Activated CD4-positive, alpha-beta memory T cell treated with anti-CD3 and anti-CD28 coated beads, Interleukin-2, amount 10 ng/mL, durations not matched to agents 7 days and 5 days (primary cell): ENCODE measurements at regions not wholly inside any gene's neighbourhood (a gene's known extent, or its start where the extent isn't known, plus 50 kb on each side); places are given as distances from the start of the nearest gene placed in this dataset.

Experiments used
- CTCF ChIA-PET: fragments of 350-600 bp; sonication (Branson Sonifier 250); formaldehyde crosslinking; loops from one replicate; lab custom pipeline; 2021; ENCODE audit warnings: antibody characterized with exemption, inconsistent platforms; lab: Charles Lee
- POLR2A ChIA-PET: fragments of 350-600 bp; sonication (Branson Sonifier 250); formaldehyde crosslinking; loops from one replicate; lab custom pipeline; 2021; ENCODE audit warnings: antibody characterized with exemption; lab: Charles Lee
- DNase-seq: peaks from one replicate; pipeline ENCODE4 v3.0.0-alpha.2; 2020
- H3K27ac Mint-ChIP-seq: one replicate; pipeline ENCODE4 v1.8.0; 2021; ENCODE audit warnings: mild to moderate bottlenecking, mixed read lengths
- H3K27me3 Mint-ChIP-seq: one replicate; pipeline ENCODE4 v1.8.0; 2021; ENCODE audit warnings: mixed read lengths
- H3K36me3 Mint-ChIP-seq: one replicate; pipeline ENCODE4 v1.8.0; 2021; ENCODE audit warnings: low read depth, mixed read lengths
- H3K4me1 Mint-ChIP-seq: one replicate; pipeline ENCODE4 v1.8.0; 2021; ENCODE audit warnings: mixed read lengths
- H3K4me3 Mint-ChIP-seq: one replicate; pipeline ENCODE4 v1.8.0; 2021; ENCODE audit warnings: mild to moderate bottlenecking, mixed read lengths
- H3K9me3 Mint-ChIP-seq: one replicate; pipeline ENCODE4 v1.8.0; 2021; ENCODE audit warnings: mixed read lengths

DNA sequence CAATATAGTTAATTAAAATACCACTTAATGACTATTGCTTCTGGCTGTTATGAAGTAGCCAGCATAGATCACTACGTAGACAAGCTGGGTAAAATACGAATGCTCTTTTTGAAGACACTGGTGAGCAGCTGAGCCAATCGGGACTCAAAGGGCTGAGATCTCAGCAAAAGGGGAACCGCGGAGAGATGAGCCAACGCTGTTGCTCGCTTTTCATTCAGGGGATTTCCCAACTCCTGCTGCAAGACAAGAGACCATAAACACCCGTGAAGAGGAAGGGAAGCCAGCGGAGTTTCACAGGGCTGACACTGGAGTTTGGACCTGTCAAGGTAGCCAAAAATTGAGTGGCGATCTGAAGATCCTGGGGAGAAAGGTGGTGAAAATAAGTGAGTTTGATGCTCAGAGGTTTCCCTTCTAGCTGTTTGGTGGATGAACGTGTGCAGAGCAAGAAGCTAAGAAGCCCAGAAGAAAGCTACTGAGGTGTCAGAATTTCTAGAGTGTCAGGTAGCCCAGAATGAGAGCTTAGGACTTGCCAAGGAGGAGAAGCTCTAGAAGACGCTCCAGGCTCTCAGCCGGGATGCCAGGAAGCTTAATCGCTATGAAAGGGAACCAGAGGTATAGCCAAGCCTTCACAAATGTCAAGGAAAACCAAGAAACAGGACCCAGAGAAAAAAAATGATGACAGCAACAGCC is 79.6 kb upstream of the RNU6ATAC start:
- POLR2A ChIA-PET = no interaction called here
- no peak for DNase-seq
- Mint-ChIP-seq H3K4me1 (peaks cover 5% of the 10 kb centered on the region), H3K27me3 (peaks cover 12% of the 10 kb centered on the region), H3K27ac (no peak overlapping the region), H3K36me3 (no peaks in the 10 kb centered on the region), H3K4me3 (no peak overlapping the region), H3K9me3 (peaks cover 7% of the 10 kb centered on the region)
- CTCF ChIA-PET = no interaction called here

DNA sequence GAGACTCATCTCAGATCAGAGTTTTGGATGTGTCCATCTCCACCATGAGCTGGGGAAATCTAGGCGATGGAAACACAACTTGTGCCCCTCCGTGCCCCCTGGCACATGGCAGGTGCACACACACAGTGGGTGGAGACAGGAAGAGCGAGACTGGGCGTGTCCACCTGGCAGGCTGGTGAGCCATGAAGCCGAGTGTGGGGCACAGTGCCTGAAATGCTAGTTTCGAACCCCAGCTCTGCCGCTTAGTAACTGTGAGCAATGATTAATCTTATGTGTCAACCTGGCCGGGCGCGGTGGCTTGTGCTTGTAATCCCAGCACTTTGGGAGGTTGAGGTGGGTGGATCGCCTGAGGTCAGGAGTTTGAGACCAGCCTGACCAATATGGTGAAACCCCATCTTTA is 80.8 kb upstream of the RNU6ATAC start:
- Mint-ChIP-seq H3K36me3 (no peaks in the 10 kb centered on the region), H3K4me1 (peaks cover 5% of the 10 kb centered on the region), H3K4me3 (no peak overlapping the region), H3K9me3 (peaks cover 11% of the 10 kb centered on the region), H3K27ac (no peak overlapping the region), H3K27me3 (peaks cover 12% of the 10 kb centered on the region)
- CTCF ChIA-PET = no interaction called here
- no peak for DNase-seq
- POLR2A ChIA-PET = no interaction called here

DNA sequence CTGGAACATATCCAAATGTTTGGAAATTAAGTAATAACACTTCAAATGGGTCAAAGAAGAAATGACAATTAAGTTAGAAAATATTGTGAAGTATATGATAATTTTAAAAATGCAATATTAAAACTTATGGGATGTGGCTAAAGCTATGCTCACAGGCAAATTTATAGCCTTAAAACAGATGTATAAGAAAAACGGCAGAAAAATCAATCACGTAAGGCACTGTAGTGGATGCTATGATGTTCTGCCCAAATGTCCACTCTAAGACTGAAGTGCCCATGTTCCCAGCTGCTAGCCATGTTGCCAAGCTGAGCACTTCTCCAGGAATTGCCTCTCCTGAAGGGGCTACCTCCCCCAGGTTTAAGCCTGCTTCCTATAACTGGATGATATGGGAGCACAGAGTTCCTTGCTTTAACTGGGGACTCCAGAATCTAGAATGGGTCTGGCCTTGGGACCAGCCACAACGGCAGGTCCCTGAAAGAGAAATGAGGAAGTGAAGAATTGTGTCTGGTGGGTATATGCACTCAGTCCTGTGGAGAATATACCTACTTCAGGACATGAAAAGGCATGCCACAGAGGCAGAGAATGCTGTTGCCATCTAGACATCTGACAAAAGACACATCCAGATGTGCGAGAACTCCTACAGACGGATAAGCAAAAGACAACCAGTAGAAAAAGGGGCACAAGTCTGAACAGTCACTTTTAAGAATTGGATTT is 78.2 kb upstream of the RXRA start:
- no peak for DNase-seq
- ChIA-PET CTCF (no interaction called here), POLR2A (no interaction called here)
- Mint-ChIP-seq H3K27ac (no peak overlapping the region), H3K36me3 (no peaks in the 10 kb centered on the region), H3K4me3 (no peak overlapping the region), H3K9me3 (peaks cover 11% of the 10 kb centered on the region), H3K4me1 (peaks cover 5% of the 10 kb centered on the region), H3K27me3 (peaks cover 12% of the 10 kb centered on the region)

DNA sequence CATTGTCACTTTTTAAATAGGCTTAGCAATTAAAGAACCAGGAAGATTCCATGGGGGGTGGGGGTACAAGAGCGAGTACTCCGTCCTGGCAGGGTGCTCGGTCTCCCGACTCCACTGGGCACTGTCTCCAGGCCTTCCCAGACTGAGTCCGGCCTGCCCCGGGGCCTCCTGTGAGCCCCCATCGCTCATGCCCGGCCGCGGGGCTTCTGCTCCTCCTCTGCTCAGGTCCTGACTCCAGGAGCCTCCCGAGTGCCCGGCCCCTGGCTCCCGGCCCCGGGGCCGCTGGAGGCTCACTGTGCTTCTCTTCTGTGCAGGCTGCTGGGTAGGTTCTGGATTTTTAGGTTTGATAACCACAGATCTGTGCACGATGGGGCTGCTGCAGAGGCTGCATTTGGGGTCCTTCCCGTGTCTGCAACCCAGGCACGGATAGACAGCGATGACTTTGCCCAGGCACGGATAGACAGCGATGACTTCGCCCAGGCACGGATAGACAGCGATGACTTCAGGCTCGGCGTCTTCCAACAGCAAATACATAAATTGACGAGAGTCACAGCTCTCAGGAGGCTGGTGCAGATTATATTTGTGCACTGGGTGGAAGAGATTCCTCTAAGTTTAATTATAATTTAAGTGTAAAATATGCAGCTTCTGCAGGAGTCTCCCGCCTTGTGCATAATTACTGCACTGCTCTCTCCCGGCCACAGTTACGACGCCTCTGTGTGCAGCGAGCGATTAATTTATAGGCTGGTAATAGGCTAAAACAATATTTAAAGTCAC is 74.8 kb upstream of the RXRA start:
- no peak for DNase-seq
- H3K27ac Mint-ChIP-seq = no peak overlapping the region
- H3K27me3 Mint-ChIP-seq = peaks cover 3% of the 10 kb centered on the region
- POLR2A ChIA-PET = no interaction called here
- CTCF ChIA-PET = no interaction called here
- H3K9me3 Mint-ChIP-seq = peaks cover 11% of the 10 kb centered on the region
- no peaks in the 10 kb centered on the region for H3K36me3 Mint-ChIP-seq
- H3K4me3 Mint-ChIP-seq = no peak overlapping the region
- no peaks in the 10 kb centered on the region for H3K4me1 Mint-ChIP-seq

DNA sequence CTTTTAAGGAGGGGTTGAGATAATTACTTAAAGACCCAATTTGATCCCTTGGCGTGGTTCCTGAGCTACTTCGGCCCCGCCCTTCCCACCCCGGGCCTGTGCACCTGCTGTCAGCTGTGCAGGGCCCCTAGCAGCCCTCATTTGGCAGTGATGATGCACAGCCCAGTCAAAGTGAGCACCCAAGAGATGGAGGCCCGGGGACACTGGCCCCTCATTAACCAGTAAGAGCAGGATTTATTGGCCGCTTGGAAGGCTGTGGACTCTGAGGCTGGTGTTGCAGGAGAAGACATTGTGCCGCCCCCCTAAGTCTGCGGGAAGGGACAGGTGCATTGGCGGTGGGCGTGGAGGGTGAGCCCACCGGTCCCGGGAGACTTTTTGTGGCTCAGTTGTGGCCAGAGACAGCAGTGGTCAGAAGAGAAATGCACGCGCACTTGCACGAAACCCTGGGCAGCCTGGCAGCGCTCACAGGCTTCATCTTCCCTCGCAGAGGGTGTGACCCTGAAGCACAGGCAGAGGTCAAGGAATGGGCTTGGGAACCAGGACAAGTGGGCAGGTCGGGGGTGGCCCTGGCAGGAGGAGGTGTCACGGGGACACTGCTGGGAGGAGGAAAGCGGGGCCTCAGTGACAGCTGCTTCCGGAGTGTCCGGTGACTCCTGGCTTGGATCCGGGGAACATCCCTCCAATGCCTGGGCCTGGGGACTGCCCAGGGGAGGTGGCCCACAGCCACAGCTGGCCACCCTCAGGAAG is 74.0 kb upstream of the RXRA start:
- Mint-ChIP-seq H3K36me3 (no peaks in the 10 kb centered on the region), H3K4me3 (no peak overlapping the region), H3K27me3 (peaks cover 3% of the 10 kb centered on the region), H3K27ac (no peak overlapping the region), H3K9me3 (peaks cover 11% of the 10 kb centered on the region), H3K4me1 (no peaks in the 10 kb centered on the region)
- POLR2A ChIA-PET = no interaction called here
- no peak for DNase-seq
- CTCF ChIA-PET = no interaction called here

DNA sequence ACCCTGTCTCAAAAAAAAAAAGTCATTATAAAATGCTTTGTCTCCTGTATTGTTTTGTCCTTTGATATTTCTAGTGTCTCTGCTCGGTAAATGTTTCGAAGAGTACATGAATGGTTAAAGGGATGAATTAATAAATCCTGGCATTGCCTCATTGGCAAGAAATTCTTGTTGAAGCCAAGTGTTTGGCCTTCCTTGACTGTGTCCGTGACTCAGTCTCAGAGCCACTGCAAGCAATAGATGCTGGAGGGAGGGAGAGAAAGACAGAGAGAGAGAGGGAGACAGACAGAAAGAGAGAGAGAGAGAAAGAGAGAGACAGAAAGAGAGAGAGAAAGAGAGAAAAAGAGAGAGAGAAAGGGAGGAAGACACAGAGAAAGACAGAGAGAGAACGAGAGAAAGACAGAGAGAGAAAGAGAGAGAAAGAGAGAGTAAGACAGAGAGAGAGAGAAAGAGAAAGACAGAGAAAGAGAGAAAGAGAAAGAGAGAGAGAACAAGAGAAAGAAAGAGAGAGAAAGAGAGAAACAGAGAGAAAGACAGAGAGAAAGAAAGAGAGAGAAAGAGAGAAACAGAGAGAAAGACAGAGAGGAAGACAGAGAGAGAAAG is 72.5 kb upstream of the RXRA start:
- Mint-ChIP-seq H3K4me1 (no peaks in the 10 kb centered on the region), H3K27ac (no peak overlapping the region), H3K9me3 (peaks cover 4% of the 10 kb centered on the region), H3K36me3 (no peaks in the 10 kb centered on the region), H3K4me3 (no peak overlapping the region), H3K27me3 (no peaks in the 10 kb centered on the region)
- no peak for DNase-seq
- CTCF ChIA-PET = no interaction called here
- POLR2A ChIA-PET = no interaction called here

DNA sequence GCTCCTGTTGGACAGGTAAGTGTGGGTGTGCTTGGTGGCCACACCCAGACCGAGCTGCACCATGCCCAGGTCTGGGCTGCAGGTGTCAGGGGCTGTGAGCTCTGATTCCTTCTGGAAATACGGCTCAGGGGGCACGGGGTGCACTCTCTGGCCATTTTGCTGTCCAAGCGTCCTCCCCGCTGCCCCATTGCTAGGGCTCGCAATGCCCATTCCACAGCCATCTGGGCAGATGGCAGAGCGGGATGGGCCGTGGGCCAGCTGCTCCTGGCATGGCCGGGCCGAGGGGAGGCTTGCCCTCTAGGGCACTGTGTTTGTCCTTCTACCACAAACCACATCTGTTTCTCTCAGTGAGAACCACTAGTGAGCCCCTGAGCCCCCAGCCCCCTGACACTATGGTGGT is 67.9 kb upstream of the RXRA start:
- POLR2A ChIA-PET = no interaction called here
- DNase-seq = no peak
- Mint-ChIP-seq H3K27ac (no peak overlapping the region), H3K4me1 (no peaks in the 10 kb centered on the region), H3K9me3 (no peaks in the 10 kb centered on the region), H3K27me3 (no peaks in the 10 kb centered on the region), H3K36me3 (no peaks in the 10 kb centered on the region), H3K4me3 (no peak overlapping the region)
- CTCF ChIA-PET = no interaction called here

DNA sequence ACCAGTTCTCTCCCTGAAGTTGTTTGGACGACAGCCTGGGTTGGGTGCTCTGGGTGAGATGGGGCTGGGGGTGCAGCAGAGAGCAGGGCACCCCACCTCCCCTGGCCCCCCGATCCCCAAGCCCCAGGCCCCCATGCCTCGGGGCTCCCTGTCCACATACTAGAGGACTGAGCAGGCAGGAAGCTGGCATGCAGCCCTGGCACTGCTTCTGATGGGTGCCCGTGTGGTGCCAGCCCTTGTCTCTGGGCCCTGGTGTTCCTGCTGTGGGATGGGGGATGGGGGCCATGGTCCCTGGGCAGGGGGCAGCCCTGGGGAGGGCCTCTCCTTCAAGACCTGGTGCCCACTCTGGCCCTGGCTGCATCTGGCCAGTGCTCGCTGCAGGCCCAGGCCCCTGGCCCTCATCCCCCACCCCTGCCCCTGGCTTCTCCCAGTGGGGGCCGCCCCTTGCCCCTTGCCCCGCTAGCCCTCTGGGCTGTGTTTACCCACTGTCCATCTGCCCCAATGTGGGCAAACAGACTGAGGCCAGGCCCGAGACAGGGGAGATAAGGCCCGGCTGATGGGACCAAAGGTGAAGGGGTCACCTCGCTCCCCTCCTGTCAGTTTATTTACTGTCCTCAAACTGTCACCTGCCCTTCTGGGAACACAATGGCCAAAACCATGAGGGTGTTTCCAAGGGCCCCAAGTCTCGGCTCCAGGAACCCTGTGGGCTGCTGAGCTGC is 67.3 kb upstream of the RXRA start:
- no peak for DNase-seq
- ChIA-PET CTCF (no interaction called here), POLR2A (no interaction called here)
- Mint-ChIP-seq H3K4me3 (no peak overlapping the region), H3K36me3 (no peaks in the 10 kb centered on the region), H3K27me3 (peaks cover 3% of the 10 kb centered on the region), H3K27ac (no peak overlapping the region), H3K9me3 (no peaks in the 10 kb centered on the region), H3K4me1 (no peaks in the 10 kb centered on the region)

DNA sequence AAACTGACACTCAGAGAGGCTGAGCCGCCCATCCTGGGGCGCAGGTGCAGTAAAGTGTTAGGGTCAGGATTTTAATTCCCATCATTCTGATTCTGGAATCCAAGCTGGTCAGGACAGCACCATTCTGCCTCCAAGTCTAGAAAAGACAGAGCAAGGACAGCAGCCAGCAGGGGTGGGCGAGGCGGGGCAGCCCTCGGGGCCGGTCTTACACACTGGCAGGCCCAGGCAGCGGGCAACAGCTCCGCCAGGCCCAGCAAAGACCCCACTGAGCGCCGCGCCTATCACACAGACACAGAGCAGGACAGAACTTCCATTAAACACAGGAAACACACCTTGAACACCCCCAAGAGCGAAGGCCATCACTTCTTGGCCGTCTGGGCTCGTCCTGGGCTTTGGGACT is 66.5 kb upstream of the RXRA start:
- Mint-ChIP-seq H3K36me3 (no peaks in the 10 kb centered on the region), H3K27me3 (peaks cover 3% of the 10 kb centered on the region), H3K27ac (no peak overlapping the region), H3K9me3 (no peaks in the 10 kb centered on the region), H3K4me3 (no peak overlapping the region), H3K4me1 (no peaks in the 10 kb centered on the region)
- ChIA-PET POLR2A (no interaction called here), CTCF (no interaction called here)
- no peak for DNase-seq

DNA sequence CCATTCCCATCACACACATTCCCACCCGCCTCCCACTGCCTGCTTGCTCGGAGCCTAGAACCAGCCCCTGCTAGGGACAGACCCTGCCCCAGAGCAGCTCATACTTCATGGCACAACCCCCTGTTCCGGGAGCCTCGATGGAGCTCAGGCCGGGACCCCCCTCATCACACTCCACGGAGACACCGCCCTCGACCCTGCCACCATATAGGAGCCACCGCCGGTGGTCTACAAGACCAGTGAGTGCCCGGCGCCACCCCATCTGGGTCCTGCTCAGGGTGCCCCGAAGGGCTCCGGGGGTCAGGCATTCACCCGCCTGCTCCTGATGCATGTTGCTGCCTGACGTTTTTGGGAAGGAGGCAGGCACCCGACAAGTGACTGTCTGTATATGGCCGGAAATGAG is 65.5 kb upstream of the RXRA start:
- no peak for DNase-seq
- H3K4me3 Mint-ChIP-seq = no peak overlapping the region
- H3K27me3 Mint-ChIP-seq = peaks cover 5% of the 10 kb centered on the region
- CTCF ChIA-PET = no interaction called here
- POLR2A ChIA-PET = no interaction called here
- no peak overlapping the region for H3K27ac Mint-ChIP-seq
- no peaks in the 10 kb centered on the region for H3K36me3 Mint-ChIP-seq
- H3K4me1 Mint-ChIP-seq = no peaks in the 10 kb centered on the region
- no peaks in the 10 kb centered on the region for H3K9me3 Mint-ChIP-seq

DNA sequence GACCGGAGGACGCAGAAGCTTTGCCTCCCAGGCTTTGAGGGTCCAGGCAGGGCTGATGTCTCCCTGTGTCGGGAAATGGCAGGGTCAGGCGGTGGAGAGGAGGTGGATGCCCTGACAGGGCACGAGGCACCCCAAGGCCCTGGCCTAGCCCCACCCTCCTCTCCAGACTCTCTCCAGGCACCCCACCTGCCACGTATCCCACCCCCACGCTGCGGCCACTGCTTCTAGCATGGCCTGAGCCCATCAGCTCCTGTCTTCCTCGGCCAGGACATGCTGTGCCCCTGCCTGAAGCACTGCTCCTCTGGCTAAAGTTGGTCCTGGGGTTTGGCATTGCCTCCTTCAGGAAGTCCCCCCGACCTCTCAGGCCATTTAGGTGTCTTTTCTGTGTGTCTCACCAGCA is 64.2 kb upstream of the RXRA start:
- H3K4me1 Mint-ChIP-seq = no peaks in the 10 kb centered on the region
- H3K4me3 Mint-ChIP-seq = no peak overlapping the region
- no peak overlapping the region for H3K27ac Mint-ChIP-seq
- ChIA-PET CTCF (no interaction called here), POLR2A (no interaction called here)
- H3K36me3 Mint-ChIP-seq = no peaks in the 10 kb centered on the region
- DNase-seq = no peak
- peaks cover 13% of the 10 kb centered on the region for H3K27me3 Mint-ChIP-seq
- no peaks in the 10 kb centered on the region for H3K9me3 Mint-ChIP-seq

DNA sequence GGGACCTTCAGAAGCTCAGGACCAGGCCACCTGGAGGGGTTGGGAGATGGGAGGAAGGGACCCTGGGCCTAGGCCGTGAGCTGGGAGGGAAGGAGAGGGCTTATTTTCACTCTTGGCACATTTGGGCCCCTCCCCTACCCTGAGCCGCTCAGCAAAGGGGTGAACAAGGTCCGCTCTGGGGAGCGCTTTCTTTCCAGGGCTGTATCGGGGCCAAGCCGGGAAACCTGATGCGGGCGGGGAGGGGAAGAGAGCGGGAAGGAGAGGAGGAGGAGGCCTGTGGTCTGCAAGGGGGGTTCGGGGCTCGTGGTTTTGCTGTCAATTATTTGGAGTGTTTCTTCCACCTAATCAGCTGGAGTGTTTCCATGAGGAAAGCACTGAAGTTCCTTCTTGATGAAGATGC is 62.7 kb upstream of the RXRA start:
- ChIA-PET POLR2A (no interaction called here), CTCF (no interaction called here)
- H3K36me3 Mint-ChIP-seq = no peaks in the 10 kb centered on the region
- no peak overlapping the region for H3K27ac Mint-ChIP-seq
- H3K4me1 Mint-ChIP-seq = peaks cover 2% of the 10 kb centered on the region
- H3K27me3 Mint-ChIP-seq = peaks cover 19% of the 10 kb centered on the region
- H3K9me3 Mint-ChIP-seq = no peaks in the 10 kb centered on the region
- H3K4me3 Mint-ChIP-seq = no peak overlapping the region
- no peak for DNase-seq
